Activated T-cell treated with anti-CD3 and anti-CD28 coated beads for 24 hours (primary cell): ENCODE measurements at regions not wholly inside any gene's neighbourhood (a gene's known extent, or its start where the extent isn't known, plus 50 kb on each side); places are given as distances from the start of the nearest gene placed in this dataset.

Experiments used
- DNase-seq: peaks from one replicate; pipeline ENCODE4 v3.0.0-alpha.2; 2020; ENCODE audit warnings: low read depth

GRCh38 chr2:104163611-104164130 lies 690.2 kb upstream of the POU3F3 start:
- DNase-seq: no peak

GRCh38 chr2:104164721-104165252 lies 689.1 kb upstream of the POU3F3 start:
- DNase-seq: no peak

- no peak for DNase-seq
Observed at GRCh38 chr2:104177179-104177578, 676.7 kb upstream of the POU3F3 start.

GRCh38 chr2:104179644-104180043 lies 674.3 kb upstream of the POU3F3 start:
- no peak for DNase-seq

- no peak for DNase-seq
Observed at GRCh38 chr2:104200533-104201168, 653.3 kb upstream of the POU3F3 start.

GRCh38 chr2:104213758-104214157 lies 640.2 kb upstream of the POU3F3 start:
- no peak for DNase-seq

GRCh38 chr2:104215269-104216161 lies 638.4 kb upstream of the POU3F3 start:
- DNase-seq: no peak

GRCh38 chr2:104233591-104233990 lies 620.3 kb upstream of the POU3F3 start:
- DNase-seq: no peak

GRCh38 chr2:104236491-104236890 lies 617.4 kb upstream of the POU3F3 start:
- no peak for DNase-seq

- DNase-seq: no peak
Observed at GRCh38 chr2:104240984-104241383, 612.9 kb upstream of the POU3F3 start.

- no peak for DNase-seq
Observed at GRCh38 chr2:104249629-104250028, 604.3 kb upstream of the POU3F3 start.

GRCh38 chr2:104250635-104251034 lies 603.3 kb upstream of the POU3F3 start:
- no peak for DNase-seq

GRCh38 chr2:104254017-104254416 lies 599.9 kb upstream of the POU3F3 start:
- DNase-seq: no peak

- DNase-seq: no peak
Observed at GRCh38 chr2:104262714-104263113, 591.2 kb upstream of the POU3F3 start.

GRCh38 chr2:104279646-104280045 lies 574.3 kb upstream of the POU3F3 start:
- no peak for DNase-seq

- DNase-seq: no peak
Observed at GRCh38 chr2:104280216-104280615, 573.7 kb upstream of the POU3F3 start.

- no peak for DNase-seq
Observed at GRCh38 chr2:104286841-104287240, 567.1 kb upstream of the POU3F3 start.

GRCh38 chr2:104289651-104290565 lies 564.0 kb upstream of the POU3F3 start:
- no peak for DNase-seq

- no peak for DNase-seq
Observed at GRCh38 chr2:104290566-104290891, 563.4 kb upstream of the POU3F3 start.

- DNase-seq: no peak
Observed at GRCh38 chr2:104312684-104313083, 541.2 kb upstream of the POU3F3 start.

- DNase-seq: no peak
Observed at GRCh38 chr2:104318001-104318665, 535.8 kb upstream of the POU3F3 start.
